Gastroesophageal sphincter (tissue), 3 donors: ENCODE measurements at regions not wholly inside any gene's neighbourhood (a gene's known extent, or its start where the extent isn't known, plus 50 kb on each side); places are given as distances from the start of the nearest gene placed in this dataset.

ENCODE experiments used
- CTCF ChIP-seq, 4 experiments: fragments of 200-600 bp in 2 of 4; fragments of 450-650 bp in 2 of 4; sonication (generic) in 1 of 4; IDR thresholded peaks; one replicate each; pipeline ENCODE4 v1.5.1; 2017 to 2019; ENCODE audit warnings: antibody characterized with exemption in 4 of 4, mild to moderate bottlenecking in 2 of 4, moderate library complexity in 2 of 4
- POLR2A ChIP-seq, 2 donors: fragments of 450-650 bp; IDR thresholded peaks; one replicate each; pipeline ENCODE4 v1.6.1; 2017; ENCODE audit warnings: antibody characterized with exemption in 2 of 2, mild to moderate bottlenecking in 2 of 2, moderate library complexity in 1 of 2
- POLR2AphosphoS5 ChIP-seq: sonication (generic); formaldehyde crosslinking; IDR thresholded peaks from one replicate; pipeline ENCODE4 v1.6.1; 2017; ENCODE audit warnings: antibody characterized with exemption

GRCh38 chr6:147075381-147075780 lies 128.8 kb upstream of the STXBP5 start:
- TF ChIP-seq CTCF (IDR thresholded peaks at IDR 0.05) = no peak
- TF ChIP-seq POLR2AphosphoS5 = no peak
- no peak for TF ChIP-seq POLR2A (IDR thresholded peaks at IDR 0.05)
